Osteoblast (primary cell): ENCODE measurements at regions not wholly inside any gene's neighbourhood (a gene's known extent, or its start where the extent isn't known, plus 50 kb on each side); places are given as distances from the start of the nearest gene placed in this dataset.

Experiments
- DNase-seq: peaks from one replicate; pipeline ENCODE4 v3.0.0; 2011; ENCODE audit warnings: low spot score, mixed read lengths; ENCODE audit not compliant: insufficient read length; ENCODE audit errors: missing footprints
- H2AFZ ChIP-seq: 2 replicates; pipeline ENCODE4 v1.6.0; 2011; ENCODE audit warnings: mild to moderate bottlenecking, low read length
- H3K27ac ChIP-seq: 2 replicates; pipeline ENCODE4 v1.5.1; 2011; ENCODE audit warnings: mild to moderate bottlenecking, low read depth, low read length, moderate library complexity
- H3K27me3 ChIP-seq: 2 replicates; pipeline ENCODE4 v1.6.0; 2012; ENCODE audit warnings: mild to moderate bottlenecking, control low read depth, inconsistent platforms, low read length, moderate library complexity; ENCODE audit not compliant: insufficient read depth
- H3K36me3 ChIP-seq: 2 replicates; pipeline ENCODE4 v1.5.1; 2011; ENCODE audit warnings: mild to moderate bottlenecking, low read length, control low read depth, moderate library complexity; ENCODE audit not compliant: insufficient read depth
- H3K4me1 ChIP-seq: 2 replicates; pipeline ENCODE4 v1.5.1; 2011; ENCODE audit warnings: mild to moderate bottlenecking, low read length, control low read depth, moderate library complexity; ENCODE audit not compliant: insufficient read depth
- H3K4me2 ChIP-seq: 2 replicates; pipeline ENCODE4 v1.6.0; 2011; ENCODE audit warnings: mild to moderate bottlenecking, low read length; ENCODE audit not compliant: insufficient read depth
- H3K4me3 ChIP-seq: fragments of 200-600 bp; sonication (generic); 3 replicates; pipeline ENCODE4 v1.5.1; 2012; ENCODE audit warnings: mild to moderate bottlenecking, low read length, inconsistent platforms; ENCODE audit not compliant: insufficient read depth
- H3K79me2 ChIP-seq: 2 replicates; pipeline ENCODE4 v1.6.0; 2012; ENCODE audit warnings: mild to moderate bottlenecking, low read length, control low read depth, inconsistent platforms; ENCODE audit not compliant: insufficient read depth
- H3K9me3 ChIP-seq: 2 replicates; pipeline ENCODE4 v1.5.1; 2011; ENCODE audit warnings: low read depth, low read length, control low read depth
- H4K20me1 ChIP-seq: 2 replicates; pipeline ENCODE4 v1.6.0; 2012; ENCODE audit warnings: mild to moderate bottlenecking, low read length, control low read depth; ENCODE audit not compliant: insufficient read depth
- CTCF ChIP-seq: IDR thresholded peaks from 2 replicates; pipeline ENCODE4 v1.5.1; 2011; ENCODE audit warnings: mild to moderate bottlenecking, low read depth, low read length, moderate library complexity; ENCODE audit errors: extremely low read depth

- TF ChIP-seq CTCF = no peak
- H3K79me2 ChIP-seq = no peaks in the 10 kb centered on the region
- peaks cover 40% of the 10 kb centered on the region for H3K4me1 ChIP-seq
- no peaks in the 10 kb centered on the region for H3K27me3 ChIP-seq
- H2AFZ ChIP-seq = no peak overlapping the region
- H3K36me3 ChIP-seq = no peaks in the 10 kb centered on the region
- H3K4me2 ChIP-seq = peak overlapping the region; percentile 77
- no peak overlapping the region for H3K4me3 ChIP-seq
- H3K27ac ChIP-seq = peak overlapping the region; percentile 95
- no peaks in the 10 kb centered on the region for H4K20me1 ChIP-seq
- DNase-seq = no peak
- H3K9me3 ChIP-seq = no peaks in the 10 kb centered on the region
Measured at GRCh38 chr2:237221443-237221842, 135.8 kb downstream of the COPS8 start.

- no peak for TF ChIP-seq CTCF
- H3K79me2 ChIP-seq = no peaks in the 10 kb centered on the region
- H3K4me1 ChIP-seq = peaks cover 44% of the 10 kb centered on the region
- no peaks in the 10 kb centered on the region for H3K9me3 ChIP-seq
- no peak for DNase-seq
- no peaks in the 10 kb centered on the region for H3K27me3 ChIP-seq
- H3K4me3 ChIP-seq = peak overlapping the region; percentile 45
- no peaks in the 10 kb centered on the region for H4K20me1 ChIP-seq
- H2AFZ ChIP-seq = no peak overlapping the region
- peak overlapping the region; percentile 95 for H3K27ac ChIP-seq
- no peaks in the 10 kb centered on the region for H3K36me3 ChIP-seq
- H3K4me2 ChIP-seq = peak overlapping the region; percentile 77
Measured at GRCh38 chr2:237222178-237222577, 136.5 kb downstream of the COPS8 start.

- DNase-seq = no peak
- peak overlapping the region; percentile 45 for H3K4me3 ChIP-seq
- H3K79me2 ChIP-seq = no peaks in the 10 kb centered on the region
- H3K36me3 ChIP-seq = no peaks in the 10 kb centered on the region
- no peaks in the 10 kb centered on the region for H3K9me3 ChIP-seq
- no peaks in the 10 kb centered on the region for H3K27me3 ChIP-seq
- no peak for TF ChIP-seq CTCF
- H3K4me2 ChIP-seq = peak overlapping the region; percentile 77
- H3K4me1 ChIP-seq = peaks cover 49% of the 10 kb centered on the region
- no peaks in the 10 kb centered on the region for H4K20me1 ChIP-seq
- peak overlapping the region; percentile 95 for H3K27ac ChIP-seq
- no peak overlapping the region for H2AFZ ChIP-seq
Measured at GRCh38 chr2:237222601-237223041, 136.9 kb downstream of the COPS8 start.

- peak overlapping the region; percentile 77 for H3K4me2 ChIP-seq
- H3K36me3 ChIP-seq = no peaks in the 10 kb centered on the region
- DNase-seq = peak; percentile 80
- H3K79me2 ChIP-seq = no peaks in the 10 kb centered on the region
- no peak for TF ChIP-seq CTCF
- no peaks in the 10 kb centered on the region for H3K27me3 ChIP-seq
- H3K4me3 ChIP-seq = no peak overlapping the region
- peak overlapping the region; percentile 95 for H3K27ac ChIP-seq
- H4K20me1 ChIP-seq = no peaks in the 10 kb centered on the region
- H3K9me3 ChIP-seq = no peaks in the 10 kb centered on the region
- peaks cover 54% of the 10 kb centered on the region for H3K4me1 ChIP-seq
- H2AFZ ChIP-seq = no peak overlapping the region
Measured at GRCh38 chr2:237223201-237223861, 137.6 kb downstream of the COPS8 start.
